ENCODE measurements at regions not wholly inside any gene's neighbourhood (a gene's known extent, or its start where the extent isn't known, plus 50 kb on each side); places are given as distances from the start of the nearest gene placed in this dataset.

- TF ChIP-seq CTCF (IDR thresholded peaks at IDR 0.05; ENCODE audit: borderline replicate concordance, control extremely low read depth, extremely low read depth, insufficient read depth, missing control alignments) = no peak
- no peak for DNase-seq (ENCODE audit: low spot score)
- in situ Hi-C loops (cut with MboI; ENCODE audit: low sequenced_read_pairs, unreplicated experiment) = no loop called here
These were observed 371.9 kb upstream of the KCNH7 start for GRCh38 chr2:163210430-163210918.

- no peak for TF ChIP-seq CTCF (IDR thresholded peaks at IDR 0.05; ENCODE audit: borderline replicate concordance, control extremely low read depth, extremely low read depth, insufficient read depth, missing control alignments)
- in situ Hi-C loops (cut with MboI; ENCODE audit: low sequenced_read_pairs, unreplicated experiment) = no loop called here
- no peak for DNase-seq (ENCODE audit: low spot score)
These were observed 369.3 kb upstream of the KCNH7 start for GRCh38 chr2:163207693-163208370.

- in situ Hi-C loops (cut with MboI; ENCODE audit: low sequenced_read_pairs, unreplicated experiment) = no loop called here
- no peak for DNase-seq (ENCODE audit: low spot score)
- no peak for TF ChIP-seq CTCF (IDR thresholded peaks at IDR 0.05; ENCODE audit: borderline replicate concordance, control extremely low read depth, extremely low read depth, insufficient read depth, missing control alignments)
These were observed 367.2 kb upstream of the KCNH7 start for GRCh38 chr2:163205589-163206254.

- no peak for DNase-seq (ENCODE audit: low spot score)
- in situ Hi-C loops (cut with MboI; ENCODE audit: low sequenced_read_pairs, unreplicated experiment) = no loop called here
These were observed 362.2 kb upstream of the KCNH7 start for GRCh38 chr2:163200741-163201140.

GRCh38 chr2:163198972-163199371, 360.4 kb upstream of the KCNH7 start:
- DNase-seq (ENCODE audit: low spot score) = no peak
- no peak for TF ChIP-seq CTCF (IDR thresholded peaks at IDR 0.05; ENCODE audit: borderline replicate concordance, control extremely low read depth, extremely low read depth, insufficient read depth, missing control alignments)
- in situ Hi-C loops (cut with MboI; ENCODE audit: low sequenced_read_pairs, unreplicated experiment) = loop anchor here (25.0 kb wide), 1 partner anchor 863 kb away; no protein-coding TSS in a partner anchor

More at GRCh38 chr2:163200741-163201140, 362.2 kb upstream of the KCNH7 start:
- TF ChIP-seq CTCF (IDR thresholded peaks at IDR 0.05; ENCODE audit: borderline replicate concordance, control extremely low read depth, extremely low read depth, insufficient read depth, missing control alignments) = no peak

- no peak for DNase-seq (ENCODE audit: low spot score)
- TF ChIP-seq CTCF (IDR thresholded peaks at IDR 0.05; ENCODE audit: borderline replicate concordance, control extremely low read depth, extremely low read depth, insufficient read depth, missing control alignments) = no peak
- in situ Hi-C loops (cut with MboI; ENCODE audit: low sequenced_read_pairs, unreplicated experiment) = loop anchor here (25.0 kb wide), 1 partner anchor 864 kb away; no protein-coding TSS in a partner anchor
These were observed 359.4 kb upstream of the KCNH7 start for GRCh38 chr2:163198007-163198406.

Data from GM13976 (cell line).